Bronchial epithelial cell (primary cell): ENCODE measurements at regions not wholly inside any gene's neighbourhood (a gene's known extent, or its start where the extent isn't known, plus 50 kb on each side); places are given as distances from the start of the nearest gene placed in this dataset.

Source experiments
- DNase-seq: peaks from one replicate; pipeline ENCODE4 v3.0.0-alpha.2; 2010; ENCODE audit warnings: low read depth
- FAIRE-seq: peaks from 2 replicates; lab custom pipeline; 2011; peaks lifted over from hg19 to GRCh38; lab: Jason Lieb, UNC
- H3K27me3 ChIP-seq: 2 replicates; pipeline ENCODE4 v1.5.1; 2011; ENCODE audit warnings: low read length; ENCODE audit not compliant: control insufficient read depth, insufficient read depth
- H3K36me3 ChIP-seq: 2 replicates; pipeline ENCODE4 v1.5.1; 2011; ENCODE audit warnings: low read length; ENCODE audit not compliant: control insufficient read depth, insufficient read depth
- H3K4me3 ChIP-seq: 2 replicates; pipeline ENCODE4 v1.5.1; 2011; ENCODE audit warnings: mild to moderate bottlenecking, low read depth, low read length, control low read depth
- CTCF ChIP-seq: IDR thresholded peaks from 2 replicates; pipeline ENCODE4 v1.5.1; 2011; ENCODE audit warnings: mild to moderate bottlenecking, moderate library complexity, low read length, control low read depth, inconsistent platforms; ENCODE audit not compliant: insufficient read depth, severe bottlenecking

- DNase-seq (no peak), FAIRE-seq (no peak)
- no peaks in the 10 kb centered on the region for H3K36me3 ChIP-seq
- H3K4me3 ChIP-seq, result no peak overlapping the region
- no peak for TF ChIP-seq CTCF
- no peaks in the 10 kb centered on the region for H3K27me3 ChIP-seq
Measured at GRCh38 chr14:97705107-97705506, 907.9 kb downstream of the VRK1 start.

- FAIRE-seq (no peak), DNase-seq (no peak)
- no peak overlapping the region for H3K4me3 ChIP-seq
- H3K36me3 ChIP-seq, result no peaks in the 10 kb centered on the region
- no peaks in the 10 kb centered on the region for H3K27me3 ChIP-seq
- TF ChIP-seq CTCF, result no peak
Measured at GRCh38 chr14:97705976-97706375, 908.8 kb downstream of the VRK1 start.

- FAIRE-seq (no peak), DNase-seq (no peak)
- Histone ChIP-seq H3K27me3 (no peaks in the 10 kb centered on the region), H3K4me3 (no peak overlapping the region), H3K36me3 (no peaks in the 10 kb centered on the region)
- no peak for TF ChIP-seq CTCF
Measured at GRCh38 chr14:97706819-97707218, 909.6 kb downstream of the VRK1 start.

- H3K27me3 ChIP-seq, result no peaks in the 10 kb centered on the region
- DNase-seq (no peak), FAIRE-seq (peak; percentile 18)
- H3K36me3 ChIP-seq, result no peaks in the 10 kb centered on the region
- no peak for TF ChIP-seq CTCF
- H3K4me3 ChIP-seq, result no peak overlapping the region
Measured at GRCh38 chr14:97707603-97708002, 910.4 kb downstream of the VRK1 start.

- Histone ChIP-seq H3K27me3 (no peaks in the 10 kb centered on the region), H3K36me3 (no peaks in the 10 kb centered on the region), H3K4me3 (no peak overlapping the region)
- TF ChIP-seq CTCF, result no peak
- FAIRE-seq (no peak), DNase-seq (no peak)
Measured at GRCh38 chr14:97709552-97709951, 912.4 kb downstream of the VRK1 start.

GRCh38 chr14:97710726-97711125 lies 913.5 kb downstream of the VRK1 start:
- TF ChIP-seq CTCF, result no peak
- H3K27me3 ChIP-seq, result no peaks in the 10 kb centered on the region
- no peaks in the 10 kb centered on the region for H3K36me3 ChIP-seq
- no peak overlapping the region for H3K4me3 ChIP-seq
- FAIRE-seq (no peak), DNase-seq (no peak)
